Nephron progenitor cell (in vitro differentiated cells): ENCODE measurements at regions not wholly inside any gene's neighbourhood (a gene's known extent, or its start where the extent isn't known, plus 50 kb on each side); places are given as distances from the start of the nearest gene placed in this dataset.

Source experiments
- DNase-seq: peaks from one replicate; pipeline ENCODE4 v3.0.0; 2021
- H3K27ac Mint-ChIP-seq: 2 replicates; pipeline ENCODE4 v1.8.0; 2021; ENCODE audit warnings: mild to moderate bottlenecking, moderate library complexity, mixed read lengths
- H3K27me3 Mint-ChIP-seq: 2 replicates; pipeline ENCODE4 v1.8.0; 2021; ENCODE audit warnings: mild to moderate bottlenecking, low read depth, mixed read lengths; ENCODE audit not compliant: poor library complexity
- H3K36me3 Mint-ChIP-seq: 2 replicates; pipeline ENCODE4 v1.8.0; 2021; ENCODE audit warnings: low read depth, mixed read lengths
- H3K4me1 Mint-ChIP-seq: 2 replicates; pipeline ENCODE4 v1.8.0; 2021; ENCODE audit warnings: mixed read lengths
- H3K4me3 Mint-ChIP-seq: 2 replicates; pipeline ENCODE4 v1.8.0; 2021; ENCODE audit warnings: mild to moderate bottlenecking, moderate library complexity, mixed read lengths
- H3K9me3 Mint-ChIP-seq: 2 replicates; pipeline ENCODE4 v1.8.0; 2021; ENCODE audit warnings: mild to moderate bottlenecking, moderate library complexity, mixed read lengths
- TF ChIP-seq, protein P1 (sequence below): fragments of 200-600 bp; sonication (generic); IDR thresholded peaks from 2 replicates; pipeline ENCODE4 v1.5.0; 2021; ENCODE audit warnings: antibody characterized with exemption

DNA sequence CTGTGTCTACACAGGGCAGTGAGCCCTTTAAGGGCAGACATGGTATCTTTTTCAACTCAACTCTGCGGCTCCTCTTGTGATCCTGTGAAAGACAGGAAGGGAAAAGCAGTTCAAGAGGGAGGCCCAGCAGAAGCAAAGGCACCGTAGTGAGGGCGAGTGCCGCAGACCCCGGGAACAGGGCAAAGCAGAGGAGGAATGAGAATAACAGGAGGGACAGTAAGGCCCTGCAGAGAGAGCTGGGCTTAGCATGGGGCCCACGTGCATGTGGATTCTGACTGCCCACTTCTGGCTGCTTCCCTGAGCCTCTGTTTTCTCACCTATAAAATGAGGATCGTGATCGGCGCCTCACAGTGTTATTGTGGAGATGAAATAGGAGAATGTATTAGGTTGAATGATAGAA, 409.3 kb downstream of the PTPRU start:
- Mint-ChIP-seq H3K4me1 (no peaks in the 10 kb centered on the region), H3K36me3 (no peaks in the 10 kb centered on the region), H3K27ac (peak overlapping the region; percentile 60), H3K4me3 (no peak overlapping the region), H3K27me3 (peaks cover 9% of the 10 kb centered on the region), H3K9me3 (no peaks in the 10 kb centered on the region)
- TF ChIP-seq, protein P1, sequence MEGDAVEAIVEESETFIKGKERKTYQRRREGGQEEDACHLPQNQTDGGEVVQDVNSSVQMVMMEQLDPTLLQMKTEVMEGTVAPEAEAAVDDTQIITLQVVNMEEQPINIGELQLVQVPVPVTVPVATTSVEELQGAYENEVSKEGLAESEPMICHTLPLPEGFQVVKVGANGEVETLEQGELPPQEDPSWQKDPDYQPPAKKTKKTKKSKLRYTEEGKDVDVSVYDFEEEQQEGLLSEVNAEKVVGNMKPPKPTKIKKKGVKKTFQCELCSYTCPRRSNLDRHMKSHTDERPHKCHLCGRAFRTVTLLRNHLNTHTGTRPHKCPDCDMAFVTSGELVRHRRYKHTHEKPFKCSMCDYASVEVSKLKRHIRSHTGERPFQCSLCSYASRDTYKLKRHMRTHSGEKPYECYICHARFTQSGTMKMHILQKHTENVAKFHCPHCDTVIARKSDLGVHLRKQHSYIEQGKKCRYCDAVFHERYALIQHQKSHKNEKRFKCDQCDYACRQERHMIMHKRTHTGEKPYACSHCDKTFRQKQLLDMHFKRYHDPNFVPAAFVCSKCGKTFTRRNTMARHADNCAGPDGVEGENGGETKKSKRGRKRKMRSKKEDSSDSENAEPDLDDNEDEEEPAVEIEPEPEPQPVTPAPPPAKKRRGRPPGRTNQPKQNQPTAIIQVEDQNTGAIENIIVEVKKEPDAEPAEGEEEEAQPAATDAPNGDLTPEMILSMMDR: no peak
- DNase-seq: no peak

DNA sequence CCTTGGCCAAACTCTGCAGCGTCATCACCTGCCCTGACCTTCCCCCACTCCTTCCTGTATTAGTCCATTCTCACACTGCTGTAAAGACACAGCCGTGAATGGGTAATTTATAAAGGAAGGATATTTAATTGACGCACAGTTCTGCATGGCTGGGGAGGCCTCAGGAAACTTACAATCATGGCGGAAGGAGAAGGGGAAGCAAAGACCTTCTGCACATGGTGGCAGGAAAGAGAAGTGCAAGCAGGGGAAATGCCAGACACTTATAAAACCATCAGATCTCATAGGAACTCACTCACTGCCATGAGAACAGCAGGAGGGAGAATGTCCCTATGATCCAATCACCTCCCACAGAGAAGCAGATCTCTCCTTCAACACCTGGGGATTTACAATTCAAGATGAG, 408.5 kb downstream of the PTPRU start:
- H3K36me3 Mint-ChIP-seq: no peaks in the 10 kb centered on the region
- H3K27me3 Mint-ChIP-seq: peaks cover 9% of the 10 kb centered on the region
- H3K4me3 Mint-ChIP-seq: no peak overlapping the region
- TF ChIP-seq, protein P1: peak; percentile 7
- H3K4me1 Mint-ChIP-seq: no peaks in the 10 kb centered on the region
- no peaks in the 10 kb centered on the region for H3K9me3 Mint-ChIP-seq
- DNase-seq: no peak
- H3K27ac Mint-ChIP-seq: no peak overlapping the region

DNA sequence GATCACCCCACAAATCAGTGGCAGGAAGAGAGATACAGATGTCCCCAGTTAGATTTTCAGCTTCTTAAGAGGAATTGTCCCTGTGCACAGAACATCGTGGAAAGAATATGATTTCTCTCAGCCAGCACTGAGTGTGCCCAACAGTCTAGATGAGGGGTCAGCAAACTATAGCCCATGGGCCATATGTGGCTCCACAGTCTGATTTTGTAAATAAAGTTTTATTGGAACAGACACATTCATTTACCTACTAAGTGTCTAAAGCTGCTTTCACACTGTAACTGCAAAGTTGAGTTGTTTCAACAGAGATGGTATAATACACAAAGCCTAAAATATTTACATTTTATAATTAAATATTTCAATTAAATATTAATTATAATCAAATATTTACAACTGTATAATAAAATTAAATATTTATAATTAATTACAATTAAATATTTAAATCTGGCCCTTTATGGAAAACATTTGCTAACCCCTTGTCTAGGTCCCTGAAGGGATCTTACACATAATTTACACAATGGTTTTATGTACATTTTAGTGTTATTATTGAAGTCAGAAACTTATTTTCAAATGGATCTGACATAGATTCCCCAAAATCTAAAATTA, 407.6 kb downstream of the PTPRU start:
- TF ChIP-seq, protein P1: no peak
- no peak for DNase-seq
- H3K27me3 Mint-ChIP-seq: peaks cover 9% of the 10 kb centered on the region

DNA sequence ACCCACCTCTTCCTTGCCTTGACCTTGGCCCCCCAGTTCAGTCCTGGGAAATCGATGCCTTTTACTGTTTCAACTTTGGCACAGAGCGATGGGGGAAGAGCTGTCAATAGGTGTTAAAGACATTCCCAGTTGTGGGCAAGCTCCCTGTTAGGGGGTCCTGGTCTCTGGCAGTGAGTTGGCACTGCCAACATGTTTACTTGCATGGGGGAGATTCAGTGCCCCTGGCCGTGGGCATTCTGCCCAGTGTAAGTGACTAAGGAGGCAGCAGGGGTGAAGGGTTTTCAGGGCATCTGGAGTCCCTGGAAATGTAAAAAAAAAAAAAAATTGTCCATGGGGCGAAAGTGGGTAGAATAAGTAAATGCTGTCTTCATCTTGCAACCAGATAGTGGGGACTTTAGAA, 407.0 kb downstream of the PTPRU start:
- Mint-ChIP-seq H3K9me3 (no peaks in the 10 kb centered on the region), H3K4me3 (no peak overlapping the region), H3K27ac (no peak overlapping the region), H3K27me3 (peaks cover 9% of the 10 kb centered on the region), H3K36me3 (no peaks in the 10 kb centered on the region), H3K4me1 (no peaks in the 10 kb centered on the region)
- no peak for DNase-seq
- TF ChIP-seq, protein P1: no peak

More for the DNA sequence above, 407.6 kb downstream of the PTPRU start:
- no peak overlapping the region for H3K27ac Mint-ChIP-seq
- H3K4me3 Mint-ChIP-seq: no peak overlapping the region
- H3K9me3 Mint-ChIP-seq: no peaks in the 10 kb centered on the region
- H3K4me1 Mint-ChIP-seq: no peaks in the 10 kb centered on the region
- no peaks in the 10 kb centered on the region for H3K36me3 Mint-ChIP-seq

DNA sequence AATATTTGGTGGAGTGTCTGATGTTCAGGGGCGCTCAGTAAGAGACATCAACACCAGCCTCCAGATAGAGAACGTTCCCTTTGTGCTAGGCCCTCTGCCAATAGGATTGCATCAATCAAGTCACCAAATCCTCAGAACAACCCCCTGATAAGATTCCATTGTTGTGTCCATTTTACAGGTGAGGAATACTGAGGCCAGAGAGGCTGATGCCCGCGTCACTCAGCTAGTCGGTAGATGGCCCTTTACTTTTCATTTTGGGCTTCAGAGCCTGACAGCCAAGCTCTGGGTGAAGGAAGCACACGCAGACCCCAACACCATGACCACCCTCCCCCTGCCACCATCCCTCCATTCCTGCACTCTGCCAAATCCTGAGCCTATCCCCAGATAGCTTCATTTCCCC, 406.2 kb downstream of the PTPRU start:
- Mint-ChIP-seq H3K27ac (no peak overlapping the region), H3K36me3 (no peaks in the 10 kb centered on the region), H3K4me1 (no peaks in the 10 kb centered on the region), H3K4me3 (no peak overlapping the region), H3K27me3 (peaks cover 3% of the 10 kb centered on the region), H3K9me3 (no peaks in the 10 kb centered on the region)
- no peak for DNase-seq
- TF ChIP-seq, protein P1: no peak

DNA sequence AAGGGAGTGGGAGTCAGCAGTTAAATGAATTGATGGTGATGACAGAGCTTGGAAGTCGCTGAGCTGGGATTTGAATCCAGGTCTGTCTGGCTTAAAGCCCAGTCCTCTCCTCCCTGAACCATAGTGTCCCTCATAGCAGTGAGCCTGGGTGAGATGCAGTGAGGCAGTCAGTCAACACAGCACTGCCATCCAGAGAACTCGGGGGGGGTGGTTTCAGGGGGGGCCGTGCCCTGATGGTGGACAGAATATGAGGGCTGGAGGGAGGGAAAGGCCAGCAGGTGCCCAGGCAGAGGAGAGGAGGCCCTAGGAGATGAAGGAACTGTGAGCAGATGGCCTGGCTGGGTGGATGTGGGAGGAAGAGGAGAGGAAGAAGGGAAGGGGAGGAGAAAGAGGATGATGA, 405.6 kb downstream of the PTPRU start:
- H3K27me3 Mint-ChIP-seq: peaks cover 3% of the 10 kb centered on the region
- H3K36me3 Mint-ChIP-seq: no peaks in the 10 kb centered on the region
- no peak for DNase-seq
- TF ChIP-seq, protein P1: no peak
- H3K4me3 Mint-ChIP-seq: no peak overlapping the region
- no peaks in the 10 kb centered on the region for H3K9me3 Mint-ChIP-seq
- H3K4me1 Mint-ChIP-seq: no peaks in the 10 kb centered on the region
- H3K27ac Mint-ChIP-seq: no peak overlapping the region
